Liver (tissue), 8 donors: ENCODE measurements at regions not wholly inside any gene's neighbourhood (a gene's known extent, or its start where the extent isn't known, plus 50 kb on each side); places are given as distances from the start of the nearest gene placed in this dataset.

ENCODE experiments used
- DNase-seq: peaks from one replicate; pipeline ENCODE4 v3.0.0-alpha.2; 2017; ENCODE audit warnings: low spot score
- H3K27ac ChIP-seq, 2 donors: one replicate each; pipeline ENCODE4 v1.7.0; 2013; ENCODE audit warnings: inconsistent platforms in 2 of 2, low read length in 2 of 2, control low read depth in 1 of 2, low read depth in 1 of 2, mild to moderate bottlenecking in 1 of 2
- H3K27me3 ChIP-seq, 4 donors: one replicate each; pipeline versions ENCODE4 v1.6.1 to v1.7.0; 2013; ENCODE audit warnings: low read length in 3 of 4, inconsistent platforms in 1 of 4, mild to moderate bottlenecking in 1 of 4, moderate library complexity in 1 of 4; ENCODE audit not compliant: control insufficient read depth in 4 of 4, insufficient read depth in 4 of 4
- H3K36me3 ChIP-seq, 4 donors: one replicate each; pipeline versions ENCODE4 v1.6.1 to v1.7.0; 2013; ENCODE audit warnings: low read length in 3 of 4, mild to moderate bottlenecking in 3 of 4, low read depth in 1 of 4, moderate library complexity in 1 of 4; ENCODE audit not compliant: control insufficient read depth in 4 of 4, insufficient read depth in 3 of 4
- H3K4me1 ChIP-seq, 4 donors: one replicate each; pipeline versions ENCODE4 v1.6.1 to v1.7.0; 2013; ENCODE audit warnings: low read length in 3 of 4, mild to moderate bottlenecking in 3 of 4, moderate library complexity in 1 of 4; ENCODE audit not compliant: control insufficient read depth in 4 of 4, insufficient read depth in 4 of 4
- H3K4me3 ChIP-seq, 3 donors: one replicate each; pipeline versions ENCODE4 v1.6.1 to v1.7.0; 2013; ENCODE audit warnings: low read length in 3 of 3, control low read depth in 1 of 3, low read depth in 1 of 3, mild to moderate bottlenecking in 1 of 3
- H3K9ac ChIP-seq, 2 donors: one replicate each; pipeline ENCODE4 v1.7.0; 2013; ENCODE audit warnings: low read length in 2 of 2, mild to moderate bottlenecking in 2 of 2, moderate library complexity in 2 of 2, control low read depth in 1 of 2, low read depth in 1 of 2
- H3K9me3 ChIP-seq, 4 donors: one replicate each; pipeline versions ENCODE4 v1.6.1 to v1.7.0; 2013; ENCODE audit warnings: low read length in 3 of 4; ENCODE audit not compliant: control insufficient read depth in 4 of 4
- EGR1 ChIP-seq, 2 donors: IDR thresholded peaks; 2 replicates each; pipeline ENCODE4 v1.6.1; 2016 to 2018; ENCODE audit warnings: antibody characterized with exemption in 2 of 2, low read depth in 2 of 2
- FOXA1 ChIP-seq: IDR thresholded peaks from 2 replicates; pipeline ENCODE4 v1.6.1; 2016; ENCODE audit warnings: antibody characterized with exemption
- FOXA2 ChIP-seq: IDR thresholded peaks from 2 replicates; pipeline ENCODE4 v1.6.1; 2016; ENCODE audit warnings: antibody characterized with exemption
- GABPA ChIP-seq, 2 donors: IDR thresholded peaks in 1 of 2; conservative IDR thresholded peaks in 1 of 2; 2 replicates each; pipeline ENCODE4 v1.6.1; 2016; ENCODE audit warnings: antibody characterized with exemption in 2 of 2, mild to moderate bottlenecking in 1 of 2, moderate library complexity in 1 of 2
- HNF4A ChIP-seq, 2 donors: conservative IDR thresholded peaks; 2 replicates each; pipeline ENCODE4 v1.6.1; 2016; ENCODE audit warnings: antibody characterized with exemption in 2 of 2, mild to moderate bottlenecking in 2 of 2
- HNF4G ChIP-seq: IDR thresholded peaks from 2 replicates; pipeline ENCODE4 v1.6.1; 2016; ENCODE audit warnings: antibody characterized with exemption
- JUND ChIP-seq, 2 donors: IDR thresholded peaks; 2 replicates each; pipeline ENCODE4 v1.6.1; 2016; ENCODE audit warnings: antibody characterized with exemption in 2 of 2
- MAX ChIP-seq: IDR thresholded peaks from 2 replicates; pipeline ENCODE4 v1.6.1; 2016; ENCODE audit warnings: antibody characterized with exemption
- NR2F2 ChIP-seq: IDR thresholded peaks from 2 replicates; pipeline ENCODE4 v1.6.1; 2016; ENCODE audit warnings: antibody characterized with exemption
- RAD21 ChIP-seq, 2 donors: IDR thresholded peaks; 2 replicates each; pipeline ENCODE4 v1.6.1; 2016; ENCODE audit warnings: antibody characterized with exemption in 2 of 2, mild to moderate bottlenecking in 2 of 2
- RXRA ChIP-seq, 2 donors: IDR thresholded peaks; 2 replicates each; pipeline ENCODE4 v1.6.1; 2017 to 2018; ENCODE audit warnings: antibody characterized with exemption in 2 of 2, mild to moderate bottlenecking in 1 of 2
- SP1 ChIP-seq: IDR thresholded peaks from 2 replicates; pipeline ENCODE4 v1.6.1; 2018; ENCODE audit warnings: antibody characterized with exemption, mild to moderate bottlenecking
- TAF1 ChIP-seq: conservative IDR thresholded peaks from 2 replicates; pipeline ENCODE4 v1.6.1; 2016; ENCODE audit warnings: antibody characterized with exemption, mild to moderate bottlenecking
- YY1 ChIP-seq: IDR thresholded peaks from 2 replicates; pipeline ENCODE4 v1.6.1; 2016; ENCODE audit warnings: antibody characterized with exemption, mild to moderate bottlenecking
- ZBTB33 ChIP-seq: IDR thresholded peaks from 2 replicates; pipeline ENCODE4 v1.6.1; 2016; ENCODE audit warnings: antibody characterized with exemption
- WGBS: extraction: QIAGEN DNeasy Blood & Tissue Kit; methylation state at CpG from one replicate; pipeline ENCODE4 v1.1.7; 2013; 5-methylcytosine and 5-hydroxymethylcytosine counted together
- TF ChIP-seq, protein P1 (sequence below): IDR thresholded peaks from 2 replicates; pipeline ENCODE4 v1.6.1; 2016; ENCODE audit warnings: antibody characterized with exemption, mild to moderate bottlenecking
- TF ChIP-seq, protein P2 (sequence below): fragments of 150-350 bp; IDR thresholded peaks from 2 replicates; pipeline ENCODE4 v1.5.1; 2017; ENCODE audit warnings: improper control_type of control experiment, low read depth, low read length; ENCODE audit not compliant: missing input control
- TF ChIP-seq, protein P3 (sequence below): IDR thresholded peaks from 2 replicates; pipeline ENCODE4 v1.6.1; 2016; ENCODE audit warnings: antibody characterized with exemption
- donor health status: healthy.
- donor health status: healthy.
- donor health status: healthy.
- donor health status: healthy.
- donor health status: healthy.

- WGBS: 75% methylated on average over 3 of the region's 3 CpGs
- DNase-seq: no peak
- Histone ChIP-seq H3K36me3 (no peaks in the 10 kb centered on the region), H3K9ac (no peak overlapping the region), H3K9me3 (no peaks in the 10 kb centered on the region), H3K27me3 (no peaks in the 10 kb centered on the region), H3K4me1 (no peaks in the 10 kb centered on the region), H3K27ac (no peak overlapping the region), H3K4me3 (no peak overlapping the region)
- TF ChIP-seq FOXA1: no peak
- no peak for TF ChIP-seq HNF4A (conservative IDR thresholded peaks at IDR 0.05)
- TF ChIP-seq ZBTB33: no peak
- no peak for TF ChIP-seq FOXA2
- no peak for TF ChIP-seq SP1
- TF ChIP-seq HNF4G: no peak
- no peak for TF ChIP-seq RXRA (IDR thresholded peaks at IDR 0.05)
- TF ChIP-seq RAD21 (IDR thresholded peaks at IDR 0.05): no peak
- TF ChIP-seq EGR1 (IDR thresholded peaks at IDR 0.05; ENCODE audit: low read depth in 2 of 2): no peak
- no peak for TF ChIP-seq TAF1
- TF ChIP-seq GABPA (IDR thresholded peaks at IDR 0.05 in 1 of 2, conservative IDR thresholded peaks at IDR 0.05 in 1 of 2): no peak
- TF ChIP-seq, protein P1, sequence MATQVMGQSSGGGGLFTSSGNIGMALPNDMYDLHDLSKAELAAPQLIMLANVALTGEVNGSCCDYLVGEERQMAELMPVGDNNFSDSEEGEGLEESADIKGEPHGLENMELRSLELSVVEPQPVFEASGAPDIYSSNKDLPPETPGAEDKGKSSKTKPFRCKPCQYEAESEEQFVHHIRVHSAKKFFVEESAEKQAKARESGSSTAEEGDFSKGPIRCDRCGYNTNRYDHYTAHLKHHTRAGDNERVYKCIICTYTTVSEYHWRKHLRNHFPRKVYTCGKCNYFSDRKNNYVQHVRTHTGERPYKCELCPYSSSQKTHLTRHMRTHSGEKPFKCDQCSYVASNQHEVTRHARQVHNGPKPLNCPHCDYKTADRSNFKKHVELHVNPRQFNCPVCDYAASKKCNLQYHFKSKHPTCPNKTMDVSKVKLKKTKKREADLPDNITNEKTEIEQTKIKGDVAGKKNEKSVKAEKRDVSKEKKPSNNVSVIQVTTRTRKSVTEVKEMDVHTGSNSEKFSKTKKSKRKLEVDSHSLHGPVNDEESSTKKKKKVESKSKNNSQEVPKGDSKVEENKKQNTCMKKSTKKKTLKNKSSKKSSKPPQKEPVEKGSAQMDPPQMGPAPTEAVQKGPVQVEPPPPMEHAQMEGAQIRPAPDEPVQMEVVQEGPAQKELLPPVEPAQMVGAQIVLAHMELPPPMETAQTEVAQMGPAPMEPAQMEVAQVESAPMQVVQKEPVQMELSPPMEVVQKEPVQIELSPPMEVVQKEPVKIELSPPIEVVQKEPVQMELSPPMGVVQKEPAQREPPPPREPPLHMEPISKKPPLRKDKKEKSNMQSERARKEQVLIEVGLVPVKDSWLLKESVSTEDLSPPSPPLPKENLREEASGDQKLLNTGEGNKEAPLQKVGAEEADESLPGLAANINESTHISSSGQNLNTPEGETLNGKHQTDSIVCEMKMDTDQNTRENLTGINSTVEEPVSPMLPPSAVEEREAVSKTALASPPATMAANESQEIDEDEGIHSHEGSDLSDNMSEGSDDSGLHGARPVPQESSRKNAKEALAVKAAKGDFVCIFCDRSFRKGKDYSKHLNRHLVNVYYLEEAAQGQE: no peak
- TF ChIP-seq MAX: no peak
- no peak for TF ChIP-seq YY1
- TF ChIP-seq JUND (IDR thresholded peaks at IDR 0.05): no peak
- TF ChIP-seq NR2F2: no peak
- TF ChIP-seq, protein P2, sequence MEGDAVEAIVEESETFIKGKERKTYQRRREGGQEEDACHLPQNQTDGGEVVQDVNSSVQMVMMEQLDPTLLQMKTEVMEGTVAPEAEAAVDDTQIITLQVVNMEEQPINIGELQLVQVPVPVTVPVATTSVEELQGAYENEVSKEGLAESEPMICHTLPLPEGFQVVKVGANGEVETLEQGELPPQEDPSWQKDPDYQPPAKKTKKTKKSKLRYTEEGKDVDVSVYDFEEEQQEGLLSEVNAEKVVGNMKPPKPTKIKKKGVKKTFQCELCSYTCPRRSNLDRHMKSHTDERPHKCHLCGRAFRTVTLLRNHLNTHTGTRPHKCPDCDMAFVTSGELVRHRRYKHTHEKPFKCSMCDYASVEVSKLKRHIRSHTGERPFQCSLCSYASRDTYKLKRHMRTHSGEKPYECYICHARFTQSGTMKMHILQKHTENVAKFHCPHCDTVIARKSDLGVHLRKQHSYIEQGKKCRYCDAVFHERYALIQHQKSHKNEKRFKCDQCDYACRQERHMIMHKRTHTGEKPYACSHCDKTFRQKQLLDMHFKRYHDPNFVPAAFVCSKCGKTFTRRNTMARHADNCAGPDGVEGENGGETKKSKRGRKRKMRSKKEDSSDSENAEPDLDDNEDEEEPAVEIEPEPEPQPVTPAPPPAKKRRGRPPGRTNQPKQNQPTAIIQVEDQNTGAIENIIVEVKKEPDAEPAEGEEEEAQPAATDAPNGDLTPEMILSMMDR: no peak
Measured at GRCh38 chr10:58913717-58914116, 262.7 kb upstream of the PHYHIPL start.

- H3K4me3 ChIP-seq: no peak overlapping the region
- H3K27me3 ChIP-seq: no peaks in the 10 kb centered on the region
- H3K9ac ChIP-seq: no peak overlapping the region
- DNase-seq: no peak
- no peaks in the 10 kb centered on the region for H3K9me3 ChIP-seq
- no peaks in the 10 kb centered on the region for H3K4me1 ChIP-seq
- H3K27ac ChIP-seq: no peak overlapping the region
- H3K36me3 ChIP-seq: no peaks in the 10 kb centered on the region
- WGBS: 91% methylated on average over 2 of the region's 2 CpGs
- TF ChIP-seq RAD21 (IDR thresholded peaks at IDR 0.05): no peak
- no peak for TF ChIP-seq TAF1
- no peak for TF ChIP-seq MAX
- no peak for TF ChIP-seq HNF4A (conservative IDR thresholded peaks at IDR 0.05)
- TF ChIP-seq, protein P3, sequence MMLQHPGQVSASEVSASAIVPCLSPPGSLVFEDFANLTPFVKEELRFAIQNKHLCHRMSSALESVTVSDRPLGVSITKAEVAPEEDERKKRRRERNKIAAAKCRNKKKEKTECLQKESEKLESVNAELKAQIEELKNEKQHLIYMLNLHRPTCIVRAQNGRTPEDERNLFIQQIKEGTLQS: no peak
- TF ChIP-seq JUND (IDR thresholded peaks at IDR 0.05): no peak
- TF ChIP-seq HNF4G: no peak
- no peak for TF ChIP-seq EGR1 (IDR thresholded peaks at IDR 0.05; ENCODE audit: low read depth in 2 of 2)
- no peak for TF ChIP-seq RXRA (IDR thresholded peaks at IDR 0.05)
- TF ChIP-seq FOXA2: no peak
- no peak for TF ChIP-seq FOXA1
- TF ChIP-seq SP1: no peak
- TF ChIP-seq GABPA (IDR thresholded peaks at IDR 0.05 in 1 of 2, conservative IDR thresholded peaks at IDR 0.05 in 1 of 2): no peak
- TF ChIP-seq YY1: no peak
- TF ChIP-seq, protein P2: no peak
- TF ChIP-seq ZBTB33: no peak
- no peak for TF ChIP-seq NR2F2
Measured at GRCh38 chr10:58918887-58919286, 257.6 kb upstream of the PHYHIPL start.
